PFSK-1 (cell line): ENCODE measurements at regions not wholly inside any gene's neighbourhood (a gene's known extent, or its start where the extent isn't known, plus 50 kb on each side); places are given as distances from the start of the nearest gene placed in this dataset.

Source experiments
- FOXP2 ChIP-seq: optimal IDR thresholded peaks from 2 replicates; pipeline ENCODE3; 2011; ENCODE audit warnings: borderline replicate concordance, control low read depth, inconsistent platforms; ENCODE audit not compliant: insufficient read depth; ENCODE audit errors: extremely low read length, extremely low read depth
- POLR2AphosphoS5 ChIP-seq: IDR thresholded peaks from 2 replicates; pipeline ENCODE4 v1.6.1; 2012; ENCODE audit warnings: low read depth, mild to moderate bottlenecking, control low read depth, low read length, moderate library complexity
- SIN3A ChIP-seq: IDR thresholded peaks from 2 replicates; pipeline ENCODE4 v1.6.1; 2012; ENCODE audit warnings: mild to moderate bottlenecking, low read length, moderate library complexity, borderline replicate concordance; ENCODE audit not compliant: insufficient read depth
- TAF1 ChIP-seq: IDR thresholded peaks from 2 replicates; pipeline ENCODE4 v1.6.1; 2012; ENCODE audit warnings: low read length, control low read depth, borderline replicate concordance; ENCODE audit not compliant: insufficient read depth
- TF ChIP-seq, protein P1 (sequence below), 2 experiments: IDR thresholded peaks; 2 replicates each; pipeline versions ENCODE4 v1.6.1 to v1.8.0; 2011 to 2012; ENCODE audit warnings: low read depth in 2 of 2, low read length in 2 of 2, control low read depth in 1 of 2, inconsistent platforms in 1 of 2, mild to moderate bottlenecking in 1 of 2, moderate library complexity in 1 of 2; ENCODE audit not compliant: insufficient read depth in 1 of 2

DNA sequence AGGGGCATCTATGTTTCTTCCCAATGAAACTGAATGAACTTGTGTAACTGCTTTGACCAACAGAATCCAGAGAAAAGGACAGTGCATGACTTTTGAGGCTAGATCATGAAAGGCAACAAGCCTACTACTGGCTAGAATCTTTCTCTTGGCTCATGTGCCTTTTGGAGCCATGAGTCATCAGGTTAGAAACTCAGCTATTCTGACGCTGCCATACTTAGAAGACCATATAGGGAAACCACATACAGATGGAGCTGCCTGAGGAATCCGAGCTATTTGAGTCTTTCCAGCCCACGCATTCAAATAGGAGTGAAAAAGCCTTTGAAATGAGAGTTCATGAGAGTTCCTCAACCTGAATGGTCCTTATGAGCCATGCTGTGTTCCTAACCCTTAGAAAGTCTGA, 738.5 kb upstream of the CHRM3 start:
- TF ChIP-seq, protein P1, sequence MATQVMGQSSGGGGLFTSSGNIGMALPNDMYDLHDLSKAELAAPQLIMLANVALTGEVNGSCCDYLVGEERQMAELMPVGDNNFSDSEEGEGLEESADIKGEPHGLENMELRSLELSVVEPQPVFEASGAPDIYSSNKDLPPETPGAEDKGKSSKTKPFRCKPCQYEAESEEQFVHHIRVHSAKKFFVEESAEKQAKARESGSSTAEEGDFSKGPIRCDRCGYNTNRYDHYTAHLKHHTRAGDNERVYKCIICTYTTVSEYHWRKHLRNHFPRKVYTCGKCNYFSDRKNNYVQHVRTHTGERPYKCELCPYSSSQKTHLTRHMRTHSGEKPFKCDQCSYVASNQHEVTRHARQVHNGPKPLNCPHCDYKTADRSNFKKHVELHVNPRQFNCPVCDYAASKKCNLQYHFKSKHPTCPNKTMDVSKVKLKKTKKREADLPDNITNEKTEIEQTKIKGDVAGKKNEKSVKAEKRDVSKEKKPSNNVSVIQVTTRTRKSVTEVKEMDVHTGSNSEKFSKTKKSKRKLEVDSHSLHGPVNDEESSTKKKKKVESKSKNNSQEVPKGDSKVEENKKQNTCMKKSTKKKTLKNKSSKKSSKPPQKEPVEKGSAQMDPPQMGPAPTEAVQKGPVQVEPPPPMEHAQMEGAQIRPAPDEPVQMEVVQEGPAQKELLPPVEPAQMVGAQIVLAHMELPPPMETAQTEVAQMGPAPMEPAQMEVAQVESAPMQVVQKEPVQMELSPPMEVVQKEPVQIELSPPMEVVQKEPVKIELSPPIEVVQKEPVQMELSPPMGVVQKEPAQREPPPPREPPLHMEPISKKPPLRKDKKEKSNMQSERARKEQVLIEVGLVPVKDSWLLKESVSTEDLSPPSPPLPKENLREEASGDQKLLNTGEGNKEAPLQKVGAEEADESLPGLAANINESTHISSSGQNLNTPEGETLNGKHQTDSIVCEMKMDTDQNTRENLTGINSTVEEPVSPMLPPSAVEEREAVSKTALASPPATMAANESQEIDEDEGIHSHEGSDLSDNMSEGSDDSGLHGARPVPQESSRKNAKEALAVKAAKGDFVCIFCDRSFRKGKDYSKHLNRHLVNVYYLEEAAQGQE (IDR thresholded peaks at IDR 0.05; ENCODE audit: insufficient read depth in 1 of 2, low read depth in 2 of 2, low read length in 2 of 2): no peak
- TF ChIP-seq POLR2AphosphoS5 (no peak), TAF1 (no peak), FOXP2 (no peak), SIN3A (no peak)

- TF ChIP-seq TAF1 (no peak), SIN3A (no peak), FOXP2 (no peak), POLR2AphosphoS5 (no peak)
- TF ChIP-seq, protein P1 (IDR thresholded peaks at IDR 0.05; ENCODE audit: insufficient read depth in 1 of 2, low read depth in 2 of 2, low read length in 2 of 2): no peak
These were observed 744.1 kb upstream of the CHRM3 start for GRCh38 chr1:238642231-238642630.

DNA sequence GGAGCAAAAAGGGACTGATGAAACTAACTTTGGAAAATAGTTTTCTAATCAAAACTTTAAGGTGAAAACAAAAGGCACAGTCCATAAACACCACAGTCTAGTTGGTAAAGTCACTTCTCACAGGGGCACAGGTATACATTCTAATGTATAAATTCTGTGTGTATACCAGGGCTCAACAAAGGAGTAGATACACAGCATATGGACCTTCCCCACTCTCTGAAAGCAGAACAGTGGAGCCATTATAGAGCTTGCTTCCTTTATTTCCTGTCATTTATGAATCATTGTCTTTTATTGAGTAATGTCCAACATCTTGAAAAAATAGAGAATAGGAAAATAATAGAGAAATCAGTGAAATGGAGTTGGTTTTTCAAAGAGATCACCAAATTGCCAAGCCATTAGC, 746.5 kb upstream of the CHRM3 start:
- TF ChIP-seq FOXP2 (no peak), TAF1 (no peak), POLR2AphosphoS5 (no peak), SIN3A (no peak)
- TF ChIP-seq, protein P1 (IDR thresholded peaks at IDR 0.05; ENCODE audit: insufficient read depth in 1 of 2, low read depth in 2 of 2, low read length in 2 of 2): no peak

DNA sequence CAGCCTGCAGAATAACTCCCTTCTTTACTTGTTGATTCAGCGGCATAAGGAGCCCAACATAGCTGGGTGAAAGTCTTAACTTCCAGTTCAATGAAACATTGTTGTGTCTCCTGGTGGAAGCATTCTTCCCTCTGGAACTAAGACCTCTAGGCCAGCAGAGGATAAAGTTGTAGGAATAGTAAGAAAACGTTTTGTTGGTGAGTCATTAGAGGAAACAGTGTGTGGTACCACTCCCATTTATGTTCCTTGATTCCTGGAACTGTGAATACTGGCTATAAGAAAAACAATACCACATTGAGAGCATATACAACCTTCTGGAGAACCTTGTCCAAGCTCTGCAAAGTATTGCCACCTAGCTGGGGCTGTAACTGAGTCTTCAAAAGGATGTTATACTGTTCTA, 737.4 kb upstream of the ZP4 start:
- TF ChIP-seq POLR2AphosphoS5 (no peak), FOXP2 (no peak), SIN3A (no peak), TAF1 (no peak)
- TF ChIP-seq, protein P1 (IDR thresholded peaks at IDR 0.05; ENCODE audit: insufficient read depth in 1 of 2, low read depth in 2 of 2, low read length in 2 of 2): no peak

DNA sequence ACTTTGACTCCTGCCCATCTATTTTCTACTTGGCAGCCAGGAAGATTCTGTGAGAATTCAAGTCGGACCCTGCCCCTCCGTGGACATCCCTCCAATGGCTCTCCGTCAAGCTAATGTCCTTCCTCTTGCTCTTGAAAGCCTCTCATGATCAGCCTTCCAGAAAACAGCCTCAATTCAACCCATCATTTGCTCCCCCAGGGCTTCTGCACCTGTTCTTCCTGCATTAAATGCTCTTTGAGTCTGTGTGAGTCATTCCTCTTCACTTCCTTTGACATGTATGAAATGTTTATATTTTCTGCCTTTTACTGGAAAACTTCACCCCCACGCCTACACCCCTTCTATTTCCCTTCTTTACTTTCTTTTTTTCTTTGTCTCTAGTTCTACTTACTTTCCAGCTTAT, 734.1 kb upstream of the ZP4 start:
- TF ChIP-seq POLR2AphosphoS5 (no peak), FOXP2 (no peak), TAF1 (no peak), SIN3A (no peak)
- TF ChIP-seq, protein P1 (IDR thresholded peaks at IDR 0.05; ENCODE audit: insufficient read depth in 1 of 2, low read depth in 2 of 2, low read length in 2 of 2): no peak
